Karpas-422 (cell line): ENCODE measurements at regions not wholly inside any gene's neighbourhood (a gene's known extent, or its start where the extent isn't known, plus 50 kb on each side); places are given as distances from the start of the nearest gene placed in this dataset.

ENCODE experiments used
- DNase-seq: peaks from one replicate; pipeline ENCODE4 v3.0.0-alpha.2; 2015
- H2AFZ ChIP-seq: fragments of 200-600 bp; sonication (generic); 2 replicates; pipeline ENCODE4 v1.6.1; 2014; ENCODE audit warnings: antibody characterized with exemption, low read length, mixed read lengths
- H3K27ac ChIP-seq: fragments of 200-600 bp; sonication (generic); 2 replicates; pipeline ENCODE4 v1.5.1; 2014; ENCODE audit warnings: mild to moderate bottlenecking, low read length, moderate library complexity
- H3K27me3 ChIP-seq: fragments of 200-600 bp; sonication (generic); 2 replicates; pipeline ENCODE4 v1.6.1; 2014; ENCODE audit warnings: low read length, mixed read lengths
- H3K36me3 ChIP-seq: fragments of 200-600 bp; sonication (generic); 2 replicates; pipeline ENCODE4 v1.6.1; 2014; ENCODE audit warnings: low read length, mixed read lengths; ENCODE audit not compliant: insufficient read depth
- H3K4me1 ChIP-seq: fragments of 200-600 bp; sonication (generic); 2 replicates; pipeline ENCODE4 v1.6.1; 2014; ENCODE audit warnings: mild to moderate bottlenecking, low read length, mixed read lengths
- H3K4me2 ChIP-seq: fragments of 200-600 bp; sonication (generic); 2 replicates; pipeline ENCODE4 v1.6.1; 2014; ENCODE audit warnings: low read length, low read depth, mild to moderate bottlenecking; ENCODE audit not compliant: poor library complexity, severe bottlenecking
- H3K4me3 ChIP-seq: fragments of 200-600 bp; sonication (generic); 2 replicates; pipeline ENCODE4 v1.5.1; 2014; ENCODE audit warnings: mild to moderate bottlenecking, antibody characterized with exemption, low read length, mixed read lengths
- H3K79me2 ChIP-seq: fragments of 200-600 bp; sonication (generic); 2 replicates; pipeline ENCODE4 v1.6.1; 2014; ENCODE audit warnings: mild to moderate bottlenecking, low read length, mixed read lengths
- H3K9ac ChIP-seq: fragments of 200-600 bp; sonication (generic); 2 replicates; pipeline ENCODE4 v1.6.0; 2014; ENCODE audit warnings: low read length
- H3K9me2 ChIP-seq: fragments of 200-600 bp; sonication (generic), shearing (Covaris generic); replicated peaks from 2 replicates; pipeline ENCODE4 v1.6.0; 2014; ENCODE audit warnings: mild to moderate bottlenecking, low read length, moderate library complexity; ENCODE audit not compliant: insufficient read depth
- H3K9me3 ChIP-seq: fragments of 300-700, 200-600 bp; sonication (generic); 2 replicates; pipeline ENCODE4 v1.6.1; 2014; ENCODE audit warnings: low read length, mixed read lengths
- H4K20me1 ChIP-seq: fragments of 200-600 bp; sonication (generic); 2 replicates; pipeline ENCODE4 v1.6.1; 2014; ENCODE audit warnings: mild to moderate bottlenecking, antibody characterized with exemption, low read length, low read depth; ENCODE audit not compliant: insufficient read depth

- no peak overlapping the region for H3K4me3 ChIP-seq
- no peaks in the 10 kb centered on the region for H3K4me1 ChIP-seq
- H2AFZ ChIP-seq: no peak overlapping the region
- no peak overlapping the region for H3K27ac ChIP-seq
- no peaks in the 10 kb centered on the region; the same call in 1 of the 2 replicates for H3K9me3 ChIP-seq
- no peaks in the 10 kb centered on the region for H3K36me3 ChIP-seq
- DNase-seq: no peak
- H4K20me1 ChIP-seq: no peaks in the 10 kb centered on the region
- H3K9ac ChIP-seq: no peak overlapping the region
- no peaks in the 10 kb centered on the region for H3K9me2 ChIP-seq
- no peaks in the 10 kb centered on the region for H3K79me2 ChIP-seq
- no peak overlapping the region for H3K4me2 ChIP-seq
- no peaks in the 10 kb centered on the region for H3K27me3 ChIP-seq
These were observed 134.0 kb upstream of the DTNBP1 start for GRCh38 chr6:15796844-15797243.

GRCh38 chr6:15796130-15796771 lies 133.4 kb upstream of the DTNBP1 start:
- Histone ChIP-seq H3K4me3 (no peak overlapping the region), H3K9ac (no peak overlapping the region), H3K36me3 (no peaks in the 10 kb centered on the region), H3K9me3 (no peaks in the 10 kb centered on the region; the same call in 1 of the 2 replicates), H3K9me2 (no peaks in the 10 kb centered on the region), H4K20me1 (no peaks in the 10 kb centered on the region), H2AFZ (no peak overlapping the region), H3K27me3 (no peaks in the 10 kb centered on the region), H3K27ac (no peak overlapping the region), H3K79me2 (no peaks in the 10 kb centered on the region), H3K4me2 (no peak overlapping the region), H3K4me1 (no peaks in the 10 kb centered on the region)
- DNase-seq: no peak

GRCh38 chr6:15793826-15794225 lies 131.0 kb upstream of the DTNBP1 start:
- Histone ChIP-seq H2AFZ (no peak overlapping the region), H3K4me3 (no peak overlapping the region), H3K9me2 (no peaks in the 10 kb centered on the region; the same call in 1 of the 2 replicates), H4K20me1 (no peaks in the 10 kb centered on the region), H3K27me3 (no peaks in the 10 kb centered on the region), H3K4me2 (no peak overlapping the region), H3K79me2 (no peaks in the 10 kb centered on the region), H3K27ac (no peak overlapping the region), H3K36me3 (no peaks in the 10 kb centered on the region), H3K4me1 (no peaks in the 10 kb centered on the region), H3K9ac (no peak overlapping the region), H3K9me3 (no peaks in the 10 kb centered on the region; the same call in 1 of the 2 replicates)
- DNase-seq: no peak

GRCh38 chr6:15793288-15793687 lies 130.5 kb upstream of the DTNBP1 start:
- no peak for DNase-seq
- no peaks in the 10 kb centered on the region for H3K36me3 ChIP-seq

GRCh38 chr6:15792842-15793241 lies 130.0 kb upstream of the DTNBP1 start:
- no peak overlapping the region for H3K9ac ChIP-seq
- H3K27me3 ChIP-seq: no peaks in the 10 kb centered on the region
- no peaks in the 10 kb centered on the region; the same call in 1 of the 2 replicates for H3K9me2 ChIP-seq
- no peak for DNase-seq
- H3K4me1 ChIP-seq: no peaks in the 10 kb centered on the region
- H3K36me3 ChIP-seq: no peaks in the 10 kb centered on the region
- no peaks in the 10 kb centered on the region for H3K79me2 ChIP-seq
- no peaks in the 10 kb centered on the region for H4K20me1 ChIP-seq
- no peak overlapping the region for H3K27ac ChIP-seq
- H2AFZ ChIP-seq: no peak overlapping the region
- no peak overlapping the region for H3K4me3 ChIP-seq
- no peaks in the 10 kb centered on the region; the same call in 1 of the 2 replicates for H3K9me3 ChIP-seq
- H3K4me2 ChIP-seq: no peak overlapping the region

More at GRCh38 chr6:15793288-15793687, 130.5 kb upstream of the DTNBP1 start:
- no peak overlapping the region for H3K4me2 ChIP-seq
- H2AFZ ChIP-seq: no peak overlapping the region
- H3K9me2 ChIP-seq: no peaks in the 10 kb centered on the region; the same call in 1 of the 2 replicates
- H3K79me2 ChIP-seq: no peaks in the 10 kb centered on the region
- no peak overlapping the region for H3K9ac ChIP-seq
- no peaks in the 10 kb centered on the region for H3K4me1 ChIP-seq
- H3K9me3 ChIP-seq: no peaks in the 10 kb centered on the region; the same call in 1 of the 2 replicates
- H3K27me3 ChIP-seq: no peaks in the 10 kb centered on the region
- no peak overlapping the region for H3K4me3 ChIP-seq
- no peak overlapping the region for H3K27ac ChIP-seq
- H4K20me1 ChIP-seq: no peaks in the 10 kb centered on the region

- H3K9me3 ChIP-seq: no peaks in the 10 kb centered on the region
- no peak overlapping the region for H3K9ac ChIP-seq
- no peaks in the 10 kb centered on the region for H3K79me2 ChIP-seq
- H4K20me1 ChIP-seq: no peaks in the 10 kb centered on the region
- no peak overlapping the region for H3K4me2 ChIP-seq
- no peak overlapping the region for H3K27ac ChIP-seq
- DNase-seq: no peak
- H3K4me3 ChIP-seq: no peak overlapping the region
- H3K9me2 ChIP-seq: no peaks in the 10 kb centered on the region; the same call in 1 of the 2 replicates
- no peaks in the 10 kb centered on the region for H3K4me1 ChIP-seq
- no peak overlapping the region for H2AFZ ChIP-seq
- H3K27me3 ChIP-seq: no peaks in the 10 kb centered on the region
- no peaks in the 10 kb centered on the region for H3K36me3 ChIP-seq
These were observed 128.8 kb upstream of the DTNBP1 start for GRCh38 chr6:15791448-15792181.

GRCh38 chr6:15790116-15790515 lies 127.3 kb upstream of the DTNBP1 start:
- H3K27me3 ChIP-seq: no peaks in the 10 kb centered on the region
- H3K9ac ChIP-seq: no peak overlapping the region
- H3K9me3 ChIP-seq: no peaks in the 10 kb centered on the region
- H3K4me1 ChIP-seq: no peaks in the 10 kb centered on the region
- H3K27ac ChIP-seq: no peak overlapping the region
- H2AFZ ChIP-seq: no peak overlapping the region
- no peak overlapping the region for H3K4me3 ChIP-seq
- H4K20me1 ChIP-seq: no peaks in the 10 kb centered on the region
- no peaks in the 10 kb centered on the region for H3K36me3 ChIP-seq
- H3K79me2 ChIP-seq: no peaks in the 10 kb centered on the region
- no peak overlapping the region for H3K4me2 ChIP-seq
- no peaks in the 10 kb centered on the region; the same call in 1 of the 2 replicates for H3K9me2 ChIP-seq
- DNase-seq: no peak

GRCh38 chr6:15786846-15787245 lies 124.0 kb upstream of the DTNBP1 start:
- H2AFZ ChIP-seq: no peak overlapping the region
- H3K4me2 ChIP-seq: no peak overlapping the region
- no peaks in the 10 kb centered on the region for H3K27me3 ChIP-seq
- no peak overlapping the region for H3K9ac ChIP-seq
- no peaks in the 10 kb centered on the region for H3K36me3 ChIP-seq
- H3K4me1 ChIP-seq: no peaks in the 10 kb centered on the region
- no peaks in the 10 kb centered on the region for H3K9me3 ChIP-seq
- H3K27ac ChIP-seq: no peak overlapping the region
- no peaks in the 10 kb centered on the region; the same call in 1 of the 2 replicates for H3K9me2 ChIP-seq
- no peaks in the 10 kb centered on the region for H3K79me2 ChIP-seq
- no peak overlapping the region for H3K4me3 ChIP-seq
- no peak for DNase-seq
- no peaks in the 10 kb centered on the region for H4K20me1 ChIP-seq
